ENCODE measurements at regions not wholly inside any gene's neighbourhood (a gene's known extent, or its start where the extent isn't known, plus 50 kb on each side); places are given as distances from the start of the nearest gene placed in this dataset.
"Not testable (repeated sequence)": the region's sequence is repeated elsewhere in the genome, so short reads cannot be mapped to it uniquely, and the experiment has no call there.

DNA sequence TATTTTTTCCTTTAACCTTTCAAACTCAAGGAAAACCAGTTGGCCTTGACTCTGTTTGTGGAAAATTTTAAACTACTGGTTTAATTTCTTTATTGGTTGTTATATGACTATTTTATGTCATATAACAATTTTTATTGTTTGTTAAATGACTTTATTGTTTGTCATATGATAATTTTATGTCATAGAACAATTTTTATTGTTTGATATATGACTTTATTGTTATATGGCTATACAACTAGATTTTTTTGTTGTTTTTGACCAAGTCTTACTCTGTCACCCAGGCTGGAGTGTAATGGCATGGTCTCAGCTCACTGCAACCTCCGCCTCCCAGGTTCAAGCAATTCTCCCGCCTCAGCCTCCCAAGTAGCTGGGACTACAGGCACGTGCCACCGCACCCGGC lies 61.1 kb upstream of the TRIM77 start:
- H3K36me3 ChIP-seq (ENCODE audit: control insufficient read depth, insufficient read depth, low read length); H3K4me3 ChIP-seq (ENCODE audit: low read length); H3K27ac ChIP-seq (ENCODE audit: low read length); H3K27me3 ChIP-seq (ENCODE audit: control insufficient read depth, insufficient read depth, low read length); H3K4me1 ChIP-seq (ENCODE audit: control insufficient read depth, insufficient read depth, low read length); DNase-seq; H3K9me3 ChIP-seq (replicated peaks; ENCODE audit: control insufficient read depth, low read depth, low read length): not testable (repeated sequence)
- no CpG with 5 or more reads among the region's 5 CpGs for WGBS (ENCODE audit: insufficient coverage)

- H3K4me1 ChIP-seq (ENCODE audit: control insufficient read depth, insufficient read depth, low read length); H3K9me3 ChIP-seq (replicated peaks; ENCODE audit: control insufficient read depth, low read depth, low read length); DNase-seq; H3K36me3 ChIP-seq (ENCODE audit: control insufficient read depth, insufficient read depth, low read length); H3K27ac ChIP-seq (ENCODE audit: low read length); H3K4me3 ChIP-seq (ENCODE audit: low read length); H3K27me3 ChIP-seq (ENCODE audit: control insufficient read depth, insufficient read depth, low read length): not testable (repeated sequence)
- WGBS (ENCODE audit: insufficient coverage): no CpG with 5 or more reads among the region's 2 CpGs
Observed at GRCh38 chr11:89654669-89655068, 55.4 kb upstream of the TRIM77 start.

GRCh38 chr11:89658767-89659166 lies 51.3 kb upstream of the TRIM77 start:
- not testable (repeated sequence) for H3K4me3 ChIP-seq (ENCODE audit: low read length); H3K27me3 ChIP-seq (ENCODE audit: control insufficient read depth, insufficient read depth, low read length); H3K4me1 ChIP-seq (ENCODE audit: control insufficient read depth, insufficient read depth, low read length); H3K9me3 ChIP-seq (replicated peaks; ENCODE audit: control insufficient read depth, low read depth, low read length); H3K27ac ChIP-seq (ENCODE audit: low read length); DNase-seq; H3K36me3 ChIP-seq (ENCODE audit: control insufficient read depth, insufficient read depth, low read length)

GRCh38 chr11:89659414-89659813 lies 50.7 kb upstream of the TRIM77 start:
- not testable (repeated sequence) for H3K27me3 ChIP-seq (ENCODE audit: control insufficient read depth, insufficient read depth, low read length); H3K4me1 ChIP-seq (ENCODE audit: control insufficient read depth, insufficient read depth, low read length); H3K36me3 ChIP-seq (ENCODE audit: control insufficient read depth, insufficient read depth, low read length); H3K9me3 ChIP-seq (replicated peaks; ENCODE audit: control insufficient read depth, low read depth, low read length); H3K27ac ChIP-seq (ENCODE audit: low read length); DNase-seq; H3K4me3 ChIP-seq (ENCODE audit: low read length)
- WGBS (ENCODE audit: insufficient coverage): no CpG with 5 or more reads among the region's 2 CpGs

DNA sequence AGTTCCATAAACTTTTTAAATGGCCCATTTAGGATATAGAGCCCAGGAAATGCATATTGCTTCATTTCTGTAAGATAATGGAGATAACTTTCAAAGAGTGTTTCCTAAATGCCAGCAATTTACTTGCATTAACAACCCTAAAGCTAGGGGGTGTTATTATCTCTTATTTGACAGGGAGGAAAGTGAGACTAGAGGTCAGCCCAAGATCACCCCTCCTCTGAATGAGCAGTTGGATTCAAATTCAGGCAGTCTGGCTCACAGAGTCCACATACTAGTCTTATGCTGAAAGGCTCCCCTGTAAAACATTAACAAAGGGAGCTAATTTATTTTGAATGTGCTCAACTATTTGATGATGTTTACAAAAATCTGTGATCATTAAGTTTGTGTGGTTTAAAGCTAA lies 49.9 kb upstream of the TRIM77 start:
- Histone ChIP-seq H3K27me3 (ENCODE audit: control insufficient read depth, insufficient read depth, low read length) (no peaks in the 10 kb centered on the region), H3K27ac (ENCODE audit: low read length) (no peak overlapping the region), H3K4me1 (ENCODE audit: control insufficient read depth, insufficient read depth, low read length) (no peaks in the 10 kb centered on the region), H3K36me3 (ENCODE audit: control insufficient read depth, insufficient read depth, low read length) (no peaks in the 10 kb centered on the region), H3K9me3 (replicated peaks; ENCODE audit: control insufficient read depth, low read depth, low read length) (no peaks in the 10 kb centered on the region), H3K4me3 (ENCODE audit: low read length) (no peak overlapping the region)
- DNase-seq: no peak

All from muscle of leg (tissue), 3 donors.